Fibroblast of the aortic adventitia (primary cell): ENCODE measurements at regions not wholly inside any gene's neighbourhood (a gene's known extent, or its start where the extent isn't known, plus 50 kb on each side); places are given as distances from the start of the nearest gene placed in this dataset.

Experiments used
- DNase-seq: peaks from one replicate; pipeline ENCODE4 v3.0.0-alpha.2; 2010; ENCODE audit warnings: low read depth
- H3K4me3 ChIP-seq: 2 replicates; pipeline ENCODE4 v1.5.1; 2011; ENCODE audit warnings: low read depth, mild to moderate bottlenecking, control low read depth, low read length, moderate library complexity
- CTCF ChIP-seq: IDR thresholded peaks from 2 replicates; pipeline ENCODE4 v1.5.1; 2011; ENCODE audit warnings: mild to moderate bottlenecking, low read length, control low read depth, inconsistent platforms; ENCODE audit not compliant: insufficient read depth

GRCh38 chr11:13118194-13118593 is 109.1 kb downstream of the RASSF10 start:
- H3K4me3 ChIP-seq: no peak overlapping the region
- TF ChIP-seq CTCF: no peak
- peak; percentile 87 for DNase-seq

GRCh38 chr11:13118650-13119049 is 109.5 kb downstream of the RASSF10 start:
- DNase-seq: no peak
- H3K4me3 ChIP-seq: no peak overlapping the region
- TF ChIP-seq CTCF: no peak

GRCh38 chr11:13119361-13119760 is 110.2 kb downstream of the RASSF10 start:
- TF ChIP-seq CTCF: no peak

GRCh38 chr11:13119941-13120520 is 110.9 kb downstream of the RASSF10 start:
- no peak for TF ChIP-seq CTCF
- H3K4me3 ChIP-seq: no peak overlapping the region
- no peak for DNase-seq

More at GRCh38 chr11:13119361-13119760, 110.2 kb downstream of the RASSF10 start:
- no peak overlapping the region for H3K4me3 ChIP-seq
- no peak for DNase-seq

- DNase-seq: peak; percentile 57
- no peak for TF ChIP-seq CTCF
- no peak overlapping the region for H3K4me3 ChIP-seq
Measured at GRCh38 chr11:13120691-13121090, 111.6 kb downstream of the RASSF10 start.

GRCh38 chr11:13126430-13126829 is 117.3 kb downstream of the RASSF10 start:
- H3K4me3 ChIP-seq: no peak overlapping the region
- peak; percentile 90 for DNase-seq
- TF ChIP-seq CTCF: no peak

GRCh38 chr11:13127161-13127560 is 118.0 kb downstream of the RASSF10 start:
- no peak for DNase-seq
- H3K4me3 ChIP-seq: no peak overlapping the region
- no peak for TF ChIP-seq CTCF
